Sigmoid colon (tissue), 6 donors: ENCODE measurements at regions not wholly inside any gene's neighbourhood (a gene's known extent, or its start where the extent isn't known, plus 50 kb on each side); places are given as distances from the start of the nearest gene placed in this dataset.

Experiments
- DNase-seq: peaks from one replicate; pipeline ENCODE4 v3.0.0-alpha.2; 2019
- H3K27ac ChIP-seq, 4 donors: fragments of 200-600 bp; sonication (generic); one replicate each; pipeline ENCODE4 v1.5.1; 2016 to 2019; ENCODE audit warnings: mild to moderate bottlenecking in 1 of 4
- H3K27me3 ChIP-seq, 3 donors: fragments of 200-600 bp; sonication (generic); one replicate each; pipeline ENCODE4 v1.5.1; 2019; ENCODE audit warnings: mild to moderate bottlenecking in 1 of 3
- H3K36me3 ChIP-seq, 4 donors: fragments of 200-600 bp; sonication (generic); one replicate each; pipeline ENCODE4 v1.5.1; 2016 to 2019
- H3K4me1 ChIP-seq, 4 donors: fragments of 200-600 bp; sonication (generic); one replicate each; pipeline ENCODE4 v1.5.1; 2017 to 2019
- H3K4me3 ChIP-seq, 4 donors: fragments of 200-600 bp; sonication (generic); one replicate each; pipeline ENCODE4 v1.5.1; 2017 to 2019; ENCODE audit warnings: mild to moderate bottlenecking in 2 of 4, moderate library complexity in 1 of 4
- H3K9me3 ChIP-seq, 4 donors: fragments of 200-600 bp in 3 of 4; sonication (generic) in 3 of 4; one replicate each; pipeline versions ENCODE4 v1.5.1 to v1.6.1; 2013 to 2019
- CTCF ChIP-seq, 4 experiments: fragments of 450-650 bp in 3 of 4; fragments of 200-600 bp in 1 of 4; IDR thresholded peaks; one replicate each; pipeline ENCODE4 v1.5.1; 2016 to 2019; ENCODE audit warnings: antibody characterized with exemption in 4 of 4, mild to moderate bottlenecking in 3 of 4, moderate library complexity in 2 of 4
- EP300 ChIP-seq, 4 donors: sonication (generic); formaldehyde crosslinking; IDR thresholded peaks; one replicate each; pipeline ENCODE4 v1.6.1; 2017; ENCODE audit warnings: antibody characterized with exemption in 4 of 4
- POLR2A ChIP-seq, 2 donors: fragments of 450-650 bp; IDR thresholded peaks; one replicate each; pipeline ENCODE4 v1.6.1; 2016; ENCODE audit warnings: antibody characterized with exemption in 2 of 2, mild to moderate bottlenecking in 2 of 2, moderate library complexity in 2 of 2
- POLR2AphosphoS5 ChIP-seq, 4 donors: sonication (generic); formaldehyde crosslinking; IDR thresholded peaks; one replicate each; pipeline ENCODE4 v1.6.1; 2017; ENCODE audit warnings: antibody characterized with exemption in 4 of 4
- WGBS, 2 donors: extraction: QIAGEN DNeasy Blood & Tissue Kit; methylation state at CpG; one replicate each; pipeline ENCODE4 v1.1.7; 2013; 5-methylcytosine and 5-hydroxymethylcytosine counted together
- intact Hi-C: fragments of 100-400 bp; cut with DNase I; formaldehyde crosslinking; loops from one replicate; pipeline ENCODE4 v1.15.1; 2023
- donor health status: healthy with polysubstance abuse.
- donor health status: healthy.

- 81 to 83% methylated on average over 2 of the region's 2 CpGs for WGBS, 2 donors
- no peak overlapping the region for H3K27ac ChIP-seq
- no peak for DNase-seq
These were observed 99.9 kb upstream of the MAP3K4 start for GRCh38 chr6:160891690-160892089.

GRCh38 chr6:160895562-160895961, 96.0 kb upstream of the MAP3K4 start:
- no peaks in the 10 kb centered on the region for H3K27me3 ChIP-seq
- DNase-seq, result no peak
- intact Hi-C loops, result no loop called here
- no peaks in the 10 kb centered on the region for H3K9me3 ChIP-seq
- H3K27ac ChIP-seq, result no peak overlapping the region
- H3K4me3 ChIP-seq, result no peak overlapping the region
- H3K36me3 ChIP-seq, result no peaks in the 10 kb centered on the region
- H3K4me1 ChIP-seq, result no peaks in the 10 kb centered on the region
- TF ChIP-seq CTCF (IDR thresholded peaks at IDR 0.05) (no peak), POLR2AphosphoS5 (IDR thresholded peaks at IDR 0.05) (no peak), POLR2A (IDR thresholded peaks at IDR 0.05) (no peak), EP300 (IDR thresholded peaks at IDR 0.05) (no peak)

More at GRCh38 chr6:160891690-160892089, 99.9 kb upstream of the MAP3K4 start:
- Histone ChIP-seq H3K4me3 (no peak overlapping the region), H3K4me1 (no peaks in the 10 kb centered on the region), H3K27me3 (no peaks in the 10 kb centered on the region), H3K36me3 (no peaks in the 10 kb centered on the region), H3K9me3 (no peaks in the 10 kb centered on the region)
- intact Hi-C loops, result no loop called here
- TF ChIP-seq POLR2A (IDR thresholded peaks at IDR 0.05) (no peak), EP300 (IDR thresholded peaks at IDR 0.05) (no peak), CTCF (IDR thresholded peaks at IDR 0.05) (no peak), POLR2AphosphoS5 (IDR thresholded peaks at IDR 0.05) (no peak)

- no peak for DNase-seq
- H3K4me3 ChIP-seq, result no peak overlapping the region
- H3K27me3 ChIP-seq, result no peaks in the 10 kb centered on the region
- no peak overlapping the region for H3K27ac ChIP-seq
- H3K36me3 ChIP-seq, result no peaks in the 10 kb centered on the region
- TF ChIP-seq POLR2AphosphoS5 (IDR thresholded peaks at IDR 0.05) (no peak), CTCF (IDR thresholded peaks at IDR 0.05) (no peak), EP300 (IDR thresholded peaks at IDR 0.05) (no peak), POLR2A (IDR thresholded peaks at IDR 0.05) (no peak)
- H3K9me3 ChIP-seq, result no peaks in the 10 kb centered on the region
- H3K4me1 ChIP-seq, result no peaks in the 10 kb centered on the region
- intact Hi-C loops, result no loop called here
- 58 to 64% methylated on average over 6 of the region's 6 CpGs for WGBS, 2 donors
These were observed 91.7 kb upstream of the MAP3K4 start for GRCh38 chr6:160899671-160900430.

GRCh38 chr6:160911949-160912348, 79.6 kb upstream of the MAP3K4 start:
- H3K27ac ChIP-seq, result no peak overlapping the region
- no peaks in the 10 kb centered on the region for H3K36me3 ChIP-seq
- no peaks in the 10 kb centered on the region for H3K4me1 ChIP-seq
- TF ChIP-seq POLR2AphosphoS5 (IDR thresholded peaks at IDR 0.05) (no peak), EP300 (IDR thresholded peaks at IDR 0.05) (no peak), CTCF (IDR thresholded peaks at IDR 0.05) (no peak), POLR2A (IDR thresholded peaks at IDR 0.05) (no peak)
- peaks cover 0 to 3% (median 0%) of the 10 kb centered on the region in 4 donors for H3K9me3 ChIP-seq
- 84 to 89% methylated on average over 5 of the region's 5 CpGs for WGBS, 2 donors
- no peaks in the 10 kb centered on the region for H3K27me3 ChIP-seq
- intact Hi-C loops, result no loop called here
- no peak overlapping the region for H3K4me3 ChIP-seq
- no peak for DNase-seq

GRCh38 chr6:160912411-160912810, 79.2 kb upstream of the MAP3K4 start:
- WGBS, 2 donors, result 86 to 88% methylated on average over 6 of the region's 6 CpGs
- Histone ChIP-seq H3K36me3 (no peaks in the 10 kb centered on the region), H3K9me3 (peaks cover 0 to 3% (median 0%) of the 10 kb centered on the region in 4 donors), H3K4me1 (no peaks in the 10 kb centered on the region), H3K27me3 (no peaks in the 10 kb centered on the region), H3K27ac (no peak overlapping the region), H3K4me3 (no peak overlapping the region)
- TF ChIP-seq POLR2AphosphoS5 (IDR thresholded peaks at IDR 0.05) (no peak), CTCF (IDR thresholded peaks at IDR 0.05) (no peak), EP300 (IDR thresholded peaks at IDR 0.05) (no peak), POLR2A (IDR thresholded peaks at IDR 0.05) (no peak)
- intact Hi-C loops, result no loop called here
- DNase-seq, result no peak
